ENCODE measurements at regions not wholly inside any gene's neighbourhood (a gene's known extent, or its start where the extent isn't known, plus 50 kb on each side); places are given as distances from the start of the nearest gene placed in this dataset.

- no peak for TF ChIP-seq CTCF (IDR thresholded peaks at IDR 0.05)
- TF ChIP-seq POLR2A (IDR thresholded peaks at IDR 0.05), result no peak
These were observed 363.8 kb downstream of the CBLN4 start for GRCh38 chr20:55641497-55641896.
